Keratinocyte (primary cell): ENCODE measurements at regions not wholly inside any gene's neighbourhood (a gene's known extent, or its start where the extent isn't known, plus 50 kb on each side); places are given as distances from the start of the nearest gene placed in this dataset.

Source experiments
- DNase-seq: peaks from one replicate; pipeline ENCODE4 v3.0.0-alpha.2; 2011; ENCODE audit warnings: low read depth, missing footprints, low spot score
- FAIRE-seq: peaks from 2 replicates; lab custom pipeline; 2011; peaks lifted over from hg19 to GRCh38; lab: Jason Lieb, UNC
- H2AFZ ChIP-seq: 2 replicates; pipeline ENCODE4 v1.6.0; 2012; ENCODE audit warnings: low read length, control low read depth, inconsistent platforms; ENCODE audit not compliant: control insufficient read depth
- H3K27ac ChIP-seq: 2 replicates; pipeline ENCODE4 v1.5.1; 2011; ENCODE audit warnings: low read length; ENCODE audit not compliant: control insufficient read depth, insufficient read depth
- H3K27me3 ChIP-seq: 3 replicates; pipeline ENCODE4 v1.6.0; 2011; ENCODE audit warnings: low read length; ENCODE audit not compliant: control insufficient read depth, insufficient read depth; ENCODE audit errors: extremely low read depth
- H3K36me3 ChIP-seq, 2 experiments: 2 replicates in 1 of 2; 3 replicates in 1 of 2; pipeline ENCODE4 v1.5.1; 2011; ENCODE audit warnings: low read length in 2 of 2, mild to moderate bottlenecking in 1 of 2; ENCODE audit not compliant: control insufficient read depth in 2 of 2, insufficient read depth in 2 of 2; ENCODE audit errors: extremely low read depth in 1 of 2
- H3K4me1 ChIP-seq: 3 replicates; pipeline ENCODE4 v1.5.1; 2011; ENCODE audit warnings: low read length; ENCODE audit not compliant: control insufficient read depth, insufficient read depth; ENCODE audit errors: extremely low read depth
- H3K4me2 ChIP-seq: 3 replicates; pipeline ENCODE4 v1.6.0; 2011; ENCODE audit warnings: low read depth, low read length; ENCODE audit not compliant: control insufficient read depth, insufficient read depth; ENCODE audit errors: extremely low read depth
- H3K4me3 ChIP-seq, 3 experiments: fragments of 200-600 bp in 1 of 3; sonication (generic) in 1 of 3; 2 replicates in 2 of 3; 3 replicates in 1 of 3; pipeline ENCODE4 v1.5.1; 2011 to 2016; ENCODE audit warnings: low read length in 3 of 3, mild to moderate bottlenecking in 3 of 3, control low read depth in 2 of 3, inconsistent platforms in 1 of 3, low read depth in 1 of 3, mixed read lengths in 1 of 3, mixed run types in 1 of 3, moderate library complexity in 1 of 3; ENCODE audit not compliant: control insufficient read depth in 2 of 3, insufficient read depth in 2 of 3; ENCODE audit errors: extremely low read depth in 1 of 3
- H3K79me2 ChIP-seq: 2 replicates; pipeline ENCODE4 v1.6.0; 2012; ENCODE audit warnings: low read length; ENCODE audit not compliant: control insufficient read depth, insufficient read depth
- H3K9ac ChIP-seq: 3 replicates; pipeline ENCODE4 v1.6.0; 2011; ENCODE audit warnings: low read length; ENCODE audit not compliant: control insufficient read depth, insufficient read depth; ENCODE audit errors: extremely low read depth
- H3K9me1 ChIP-seq: 3 replicates; pipeline ENCODE4 v1.6.0; 2011; ENCODE audit warnings: low read length; ENCODE audit not compliant: control insufficient read depth, insufficient read depth; ENCODE audit errors: extremely low read depth
- H3K9me3 ChIP-seq: 2 replicates; pipeline ENCODE4 v1.5.1; 2012; ENCODE audit warnings: low read depth, low read length; ENCODE audit not compliant: control insufficient read depth
- H4K20me1 ChIP-seq: 3 replicates; pipeline ENCODE4 v1.6.0; 2011; ENCODE audit warnings: low read length; ENCODE audit not compliant: control insufficient read depth, insufficient read depth; ENCODE audit errors: extremely low read depth
- EZH2 ChIP-seq: IDR thresholded peaks from one replicate; pipeline ENCODE4 v1.6.1; 2012; ENCODE audit warnings: inconsistent platforms, mild to moderate bottlenecking, low read length, moderate library complexity
- dilution Hi-C: fragments of 300-500 bp; cut with MboI; formaldehyde crosslinking; loops from one replicate; pipeline ENCODE4 v1.7.0; 2020; ENCODE audit warnings: low sequenced_read_pairs; ENCODE audit not compliant: extremely low pct_ligation_motif_present
- TF ChIP-seq, protein P1 (sequence below), 3 experiments: IDR thresholded peaks in 1 of 3; conservative IDR thresholded peaks in 1 of 3; optimal IDR thresholded peaks in 1 of 3; 2 replicates in 2 of 3; 3 replicates in 1 of 3; pipeline versions ENCODE3 to v1.5.1; 2011; ENCODE audit warnings: low read length in 3 of 3, mild to moderate bottlenecking in 3 of 3, moderate library complexity in 2 of 3, control low read depth in 1 of 3, inconsistent platforms in 1 of 3; ENCODE audit not compliant: insufficient read depth in 2 of 3; ENCODE audit errors: extremely low read depth in 1 of 3

DNA sequence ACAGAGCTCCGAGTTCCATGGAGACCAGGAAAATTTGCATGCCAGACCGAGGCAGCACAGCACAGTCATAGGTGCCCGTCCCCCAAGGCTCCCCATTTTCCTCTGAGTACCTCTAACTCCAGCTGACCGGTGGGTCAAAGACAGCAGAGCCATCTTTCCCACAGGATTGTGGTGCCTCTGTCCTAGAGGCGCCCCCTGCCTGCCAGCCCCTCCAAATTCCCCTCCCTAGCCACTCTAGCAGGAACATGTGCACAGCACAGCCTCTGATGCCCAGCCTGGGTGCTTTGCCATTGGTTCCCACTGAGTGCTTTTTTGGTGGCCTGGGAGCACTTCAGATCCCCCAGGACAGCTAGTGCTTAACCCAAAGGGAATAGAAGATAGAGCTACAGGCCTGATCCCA is 368.5 kb upstream of the PABPC5 start:
- H3K9me3 ChIP-seq: no peaks in the 10 kb centered on the region
- no peak overlapping the region for H2AFZ ChIP-seq
- no peaks in the 10 kb centered on the region for H3K4me1 ChIP-seq
- no peak overlapping the region for H3K27ac ChIP-seq
- no peaks in the 10 kb centered on the region for H3K79me2 ChIP-seq
- dilution Hi-C loops: no loop called here
- H3K4me3 ChIP-seq: no peak overlapping the region
- H3K9me1 ChIP-seq: no peaks in the 10 kb centered on the region
- DNase-seq: no peak
- H3K9ac ChIP-seq: no peak overlapping the region
- TF ChIP-seq, protein P1, sequence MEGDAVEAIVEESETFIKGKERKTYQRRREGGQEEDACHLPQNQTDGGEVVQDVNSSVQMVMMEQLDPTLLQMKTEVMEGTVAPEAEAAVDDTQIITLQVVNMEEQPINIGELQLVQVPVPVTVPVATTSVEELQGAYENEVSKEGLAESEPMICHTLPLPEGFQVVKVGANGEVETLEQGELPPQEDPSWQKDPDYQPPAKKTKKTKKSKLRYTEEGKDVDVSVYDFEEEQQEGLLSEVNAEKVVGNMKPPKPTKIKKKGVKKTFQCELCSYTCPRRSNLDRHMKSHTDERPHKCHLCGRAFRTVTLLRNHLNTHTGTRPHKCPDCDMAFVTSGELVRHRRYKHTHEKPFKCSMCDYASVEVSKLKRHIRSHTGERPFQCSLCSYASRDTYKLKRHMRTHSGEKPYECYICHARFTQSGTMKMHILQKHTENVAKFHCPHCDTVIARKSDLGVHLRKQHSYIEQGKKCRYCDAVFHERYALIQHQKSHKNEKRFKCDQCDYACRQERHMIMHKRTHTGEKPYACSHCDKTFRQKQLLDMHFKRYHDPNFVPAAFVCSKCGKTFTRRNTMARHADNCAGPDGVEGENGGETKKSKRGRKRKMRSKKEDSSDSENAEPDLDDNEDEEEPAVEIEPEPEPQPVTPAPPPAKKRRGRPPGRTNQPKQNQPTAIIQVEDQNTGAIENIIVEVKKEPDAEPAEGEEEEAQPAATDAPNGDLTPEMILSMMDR (optimal IDR thresholded peaks at IDR 0.05 in 1 of 3, IDR thresholded peaks at IDR 0.05 in 1 of 3, conservative IDR thresholded peaks at IDR 0.05 in 1 of 3; ENCODE audit: extremely low read depth in 1 of 3, insufficient read depth in 2 of 3, low read length in 3 of 3): no peak
- no peak for TF ChIP-seq EZH2
- H3K4me2 ChIP-seq: no peak overlapping the region
- no peaks in the 10 kb centered on the region for H3K27me3 ChIP-seq
- H3K36me3 ChIP-seq: no peaks in the 10 kb centered on the region
- no peaks in the 10 kb centered on the region for H4K20me1 ChIP-seq
- no peak for FAIRE-seq

DNA sequence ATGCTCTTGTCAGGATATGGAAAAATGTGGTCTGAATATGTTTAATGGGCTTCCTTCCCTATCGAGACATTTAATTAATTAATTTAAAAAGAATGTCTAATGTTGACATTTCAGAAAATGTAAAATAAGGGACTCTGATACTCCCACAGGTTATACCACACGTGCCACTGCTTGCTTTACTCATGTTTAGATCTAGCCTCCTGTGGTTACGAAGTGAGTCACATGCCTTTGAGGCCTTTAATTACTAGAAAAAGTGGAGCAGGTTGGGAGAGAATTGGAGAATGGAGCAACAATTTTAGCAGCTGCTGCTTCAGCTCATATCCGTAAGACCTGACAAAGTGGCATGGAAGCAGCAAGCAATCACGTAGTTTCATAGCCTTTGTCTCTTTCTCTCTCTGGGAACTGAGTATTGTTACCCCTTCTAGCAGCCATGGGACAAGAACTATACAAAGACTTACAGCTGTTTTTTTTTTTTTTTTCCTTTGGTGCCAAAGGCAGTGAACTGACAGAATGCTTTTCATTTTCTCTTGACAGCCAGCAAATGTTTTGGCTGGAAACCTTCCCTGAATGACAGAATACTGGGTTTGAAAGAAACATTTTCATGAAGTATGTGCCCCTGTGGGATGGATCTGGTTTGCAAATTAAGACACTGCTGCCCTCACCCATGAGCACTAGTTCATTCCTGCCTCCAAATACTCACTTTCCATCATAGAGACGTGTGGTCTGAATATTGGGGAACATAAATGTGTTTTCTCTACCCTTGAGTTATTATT is 355.1 kb upstream of the PABPC5 start:
- no peak for TF ChIP-seq EZH2
- TF ChIP-seq, protein P1 (optimal IDR thresholded peaks at IDR 0.05 in 1 of 3, IDR thresholded peaks at IDR 0.05 in 1 of 3, conservative IDR thresholded peaks at IDR 0.05 in 1 of 3; ENCODE audit: extremely low read depth in 1 of 3, insufficient read depth in 2 of 3, low read length in 3 of 3): no peak
- no peaks in the 10 kb centered on the region for H3K27me3 ChIP-seq
- no peak overlapping the region for H3K4me2 ChIP-seq
- dilution Hi-C loops: no loop called here
- no peaks in the 10 kb centered on the region for H3K9me3 ChIP-seq
- H4K20me1 ChIP-seq: no peaks in the 10 kb centered on the region
- no peaks in the 10 kb centered on the region for H3K9me1 ChIP-seq
- no peak for DNase-seq
- H3K36me3 ChIP-seq: no peaks in the 10 kb centered on the region
- no peak overlapping the region for H3K4me3 ChIP-seq
- H3K27ac ChIP-seq: no peak overlapping the region
- no peak overlapping the region for H2AFZ ChIP-seq
- H3K4me1 ChIP-seq: no peaks in the 10 kb centered on the region
- no peaks in the 10 kb centered on the region for H3K79me2 ChIP-seq
- H3K9ac ChIP-seq: no peak overlapping the region
- peak; percentile 49 for FAIRE-seq
